Stomach (tissue), 8 donors: ENCODE measurements at regions not wholly inside any gene's neighbourhood (a gene's known extent, or its start where the extent isn't known, plus 50 kb on each side); places are given as distances from the start of the nearest gene placed in this dataset.

Source experiments
- DNase-seq, 2 donors: peaks; one replicate each; pipeline versions ENCODE4 v3.0.0 to v3.0.0-alpha.2; 2013 to 2019
- H3K27ac ChIP-seq, 5 donors: fragments of 200-600 bp in 4 of 5; sonication (generic) in 4 of 5; one replicate each; pipeline ENCODE4 v1.5.1; 2013 to 2019; ENCODE audit warnings: mild to moderate bottlenecking in 1 of 5, moderate library complexity in 1 of 5
- H3K27me3 ChIP-seq, 3 donors: fragments of 200-600 bp; sonication (generic); one replicate each; pipeline ENCODE4 v1.5.1; 2017 to 2019; ENCODE audit warnings: mixed run types in 1 of 3
- H3K36me3 ChIP-seq, 4 donors: fragments of 200-600 bp; sonication (generic); 1 replicate in 3 of 4; 2 replicates in 1 of 4; pipeline ENCODE4 v1.5.1; 2016 to 2019
- H3K4me1 ChIP-seq, 4 donors: fragments of 200-600 bp; sonication (generic); one replicate each; pipeline ENCODE4 v1.5.1; 2016 to 2019
- H3K4me3 ChIP-seq, 4 donors: fragments of 200-600 bp; sonication (generic) in 3 of 4; one replicate each; pipeline ENCODE4 v1.5.1; 2016 to 2019; ENCODE audit warnings: mild to moderate bottlenecking in 1 of 4
- H3K9me3 ChIP-seq, 4 donors: fragments of 200-600 bp; sonication (generic); one replicate each; pipeline ENCODE4 v1.5.1; 2016 to 2019
- EP300 ChIP-seq: sonication (generic); formaldehyde crosslinking; IDR thresholded peaks from one replicate; pipeline ENCODE4 v1.6.1; 2017; ENCODE audit warnings: antibody characterized with exemption
- POLR2A ChIP-seq, 4 donors: fragments of 450-650 bp; IDR thresholded peaks; one replicate each; pipeline ENCODE4 v1.6.1; 2016; ENCODE audit warnings: antibody characterized with exemption in 4 of 4, control low read depth in 2 of 4, mild to moderate bottlenecking in 1 of 4, moderate library complexity in 1 of 4
- POLR2AphosphoS5 ChIP-seq, 3 donors: sonication (generic); formaldehyde crosslinking; IDR thresholded peaks; one replicate each; pipeline ENCODE4 v1.6.1; 2016; ENCODE audit warnings: antibody characterized with exemption in 3 of 3
- WGBS, 5 donors: extraction: QIAGEN DNeasy Blood & Tissue Kit in 3 of 5; methylation state at CpG; one replicate each; pipeline versions ENCODE4 v1.1.5 to v1.1.7; 2013 to 2018; 5-methylcytosine and 5-hydroxymethylcytosine counted together
- intact Hi-C: fragments of 100-400 bp; cut with DNase I; formaldehyde crosslinking; loops from one replicate; pipeline ENCODE4 v1.15.1; 2023; ENCODE audit warnings: low total_unique reads
- TF ChIP-seq, protein P1 (sequence below), 7 experiments: fragments of 450-650 bp in 4 of 7; fragments of 200-600 bp in 3 of 7; sonication (generic) in 3 of 7; IDR thresholded peaks; one replicate each; pipeline ENCODE4 v1.5.1; 2016 to 2019; ENCODE audit warnings: antibody characterized with exemption in 7 of 7, control low read depth in 2 of 7, mild to moderate bottlenecking in 1 of 7
- donor health status: healthy with polysubstance abuse.
- donor health status: Bipolar disorder and iron deficiency.
- donor health status: healthy.

DNA sequence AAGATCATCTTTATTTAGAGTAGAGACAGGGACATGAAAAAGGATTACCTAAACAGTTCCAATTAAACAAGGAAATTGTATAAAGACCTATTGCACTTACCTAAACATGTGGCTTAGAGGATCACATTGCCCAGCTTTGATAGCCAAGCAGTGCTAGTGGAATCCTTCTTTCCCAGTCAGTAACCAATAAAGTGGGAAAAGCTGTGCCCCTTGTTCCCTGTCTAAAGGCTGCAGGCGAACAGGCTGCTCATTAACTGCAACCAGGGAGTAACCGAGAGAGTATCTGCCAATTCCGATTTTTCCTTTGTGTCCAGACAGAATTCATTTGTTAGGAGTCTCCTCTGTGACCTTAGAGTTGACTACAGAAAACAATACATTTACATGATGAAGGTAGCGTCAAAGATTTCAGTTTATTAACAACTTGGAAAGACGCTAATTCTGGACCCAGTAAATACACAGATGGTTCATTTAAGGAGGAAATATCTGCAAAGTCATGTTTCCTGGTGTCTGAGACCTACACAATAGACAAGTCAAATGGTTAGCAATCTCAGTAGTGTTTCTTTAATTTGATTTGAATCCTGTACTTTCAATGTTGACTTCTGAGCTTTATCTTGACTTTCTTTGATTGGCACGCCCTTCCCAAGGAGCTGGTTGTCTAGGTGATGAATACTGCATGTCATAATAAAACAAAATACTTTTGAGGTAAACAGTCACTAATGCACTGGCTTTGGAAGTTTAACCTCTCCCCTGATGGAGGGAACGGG, 57.3 kb upstream of the MET start:
- TF ChIP-seq, protein P1, sequence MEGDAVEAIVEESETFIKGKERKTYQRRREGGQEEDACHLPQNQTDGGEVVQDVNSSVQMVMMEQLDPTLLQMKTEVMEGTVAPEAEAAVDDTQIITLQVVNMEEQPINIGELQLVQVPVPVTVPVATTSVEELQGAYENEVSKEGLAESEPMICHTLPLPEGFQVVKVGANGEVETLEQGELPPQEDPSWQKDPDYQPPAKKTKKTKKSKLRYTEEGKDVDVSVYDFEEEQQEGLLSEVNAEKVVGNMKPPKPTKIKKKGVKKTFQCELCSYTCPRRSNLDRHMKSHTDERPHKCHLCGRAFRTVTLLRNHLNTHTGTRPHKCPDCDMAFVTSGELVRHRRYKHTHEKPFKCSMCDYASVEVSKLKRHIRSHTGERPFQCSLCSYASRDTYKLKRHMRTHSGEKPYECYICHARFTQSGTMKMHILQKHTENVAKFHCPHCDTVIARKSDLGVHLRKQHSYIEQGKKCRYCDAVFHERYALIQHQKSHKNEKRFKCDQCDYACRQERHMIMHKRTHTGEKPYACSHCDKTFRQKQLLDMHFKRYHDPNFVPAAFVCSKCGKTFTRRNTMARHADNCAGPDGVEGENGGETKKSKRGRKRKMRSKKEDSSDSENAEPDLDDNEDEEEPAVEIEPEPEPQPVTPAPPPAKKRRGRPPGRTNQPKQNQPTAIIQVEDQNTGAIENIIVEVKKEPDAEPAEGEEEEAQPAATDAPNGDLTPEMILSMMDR (IDR thresholded peaks at IDR 0.05): no peak
- TF ChIP-seq POLR2A (IDR thresholded peaks at IDR 0.05) (no peak), EP300 (no peak), POLR2AphosphoS5 (IDR thresholded peaks at IDR 0.05) (no peak)
- 25 to 46% (median 41%) methylated on average over 7 of the region's 7 CpGs for WGBS, 5 donors
- Histone ChIP-seq H3K4me3 (no peak overlapping the region), H3K36me3 (no peaks in the 10 kb centered on the region), H3K27ac (no peak overlapping the region), H3K9me3 (no peaks in the 10 kb centered on the region), H3K4me1 (peaks cover 6 to 26% (median 13%) of the 10 kb centered on the region in 4 donors), H3K27me3 (no peaks in the 10 kb centered on the region)
- intact Hi-C loops: no loop called here
- DNase-seq: peak in 1 of 2 donors; percentile 41

DNA sequence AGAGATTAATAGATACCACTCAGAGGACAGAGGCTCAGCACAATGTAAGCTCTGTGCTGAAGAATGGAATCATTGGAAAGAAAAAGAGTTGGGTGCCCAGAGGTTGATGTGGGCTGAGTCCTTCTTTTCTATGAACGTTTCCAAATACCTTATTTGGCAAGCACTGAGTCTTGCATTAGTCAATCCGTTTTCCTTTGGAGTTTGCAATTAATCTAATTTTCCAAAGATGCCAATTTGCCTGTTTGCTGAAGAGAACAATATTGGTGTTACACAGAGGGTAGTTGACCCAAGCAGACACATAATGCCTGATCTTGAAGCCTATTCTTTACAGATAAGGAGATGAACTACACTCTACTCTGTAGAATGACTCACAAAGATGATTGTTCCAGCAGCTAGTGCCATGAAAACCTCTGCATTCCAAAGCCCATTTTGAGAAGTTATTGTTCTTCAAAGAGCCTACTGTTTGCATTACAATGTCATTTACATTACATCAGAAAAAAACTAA, 55.4 kb upstream of the MET start:
- intact Hi-C loops: no loop called here
- no peak overlapping the region for H3K27ac ChIP-seq
- 6 to 29% (median 14%) methylated on average over 2 of the region's 2 CpGs for WGBS, 5 donors
- peaks cover 0 to 9% (median 4%) of the 10 kb centered on the region in 4 donors for H3K9me3 ChIP-seq
- TF ChIP-seq, protein P1 (IDR thresholded peaks at IDR 0.05): no peak
- TF ChIP-seq POLR2AphosphoS5 (IDR thresholded peaks at IDR 0.05) (no peak), POLR2A (IDR thresholded peaks at IDR 0.05) (no peak), EP300 (no peak)
- no peak overlapping the region for H3K4me3 ChIP-seq
- peaks cover 6 to 26% (median 13%) of the 10 kb centered on the region in 4 donors for H3K4me1 ChIP-seq
- no peak for DNase-seq
- H3K27me3 ChIP-seq: no peaks in the 10 kb centered on the region
- no peaks in the 10 kb centered on the region for H3K36me3 ChIP-seq

DNA sequence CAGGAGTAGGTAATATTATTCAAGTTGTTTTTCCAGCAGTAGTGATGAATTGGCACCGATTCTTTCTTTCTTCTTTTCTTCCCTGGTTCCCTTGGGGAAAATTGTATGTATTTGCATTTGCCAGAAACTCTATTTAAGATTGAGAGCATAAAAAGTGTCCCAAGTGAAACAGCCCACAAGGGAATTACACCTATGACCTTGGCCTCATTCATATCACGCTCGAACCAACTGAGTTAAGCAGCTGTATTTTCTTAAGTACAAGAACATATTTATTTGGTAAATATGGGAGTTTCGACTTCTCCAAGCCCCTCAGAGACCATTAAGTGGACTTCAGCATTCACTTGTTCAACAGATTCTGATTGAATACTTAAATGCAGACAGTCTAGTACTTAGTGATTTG, 54.1 kb upstream of the MET start:
- DNase-seq: no peak
- WGBS, 5 donors: 24 to 54% (median 32%) methylated on average over 4 of the region's 4 CpGs
- H3K4me1 ChIP-seq: peaks cover 6 to 26% (median 13%) of the 10 kb centered on the region in 4 donors
- intact Hi-C loops: no loop called here
- H3K4me3 ChIP-seq: no peak overlapping the region
- no peak overlapping the region for H3K27ac ChIP-seq
- peaks cover 0 to 9% (median 4%) of the 10 kb centered on the region in 4 donors for H3K9me3 ChIP-seq
- H3K36me3 ChIP-seq: no peaks in the 10 kb centered on the region
- no peaks in the 10 kb centered on the region for H3K27me3 ChIP-seq
- no peak for TF ChIP-seq POLR2AphosphoS5 (IDR thresholded peaks at IDR 0.05)
- no peak for TF ChIP-seq POLR2A (IDR thresholded peaks at IDR 0.05)
- TF ChIP-seq, protein P1 (IDR thresholded peaks at IDR 0.05): no peak
- TF ChIP-seq EP300: no peak

DNA sequence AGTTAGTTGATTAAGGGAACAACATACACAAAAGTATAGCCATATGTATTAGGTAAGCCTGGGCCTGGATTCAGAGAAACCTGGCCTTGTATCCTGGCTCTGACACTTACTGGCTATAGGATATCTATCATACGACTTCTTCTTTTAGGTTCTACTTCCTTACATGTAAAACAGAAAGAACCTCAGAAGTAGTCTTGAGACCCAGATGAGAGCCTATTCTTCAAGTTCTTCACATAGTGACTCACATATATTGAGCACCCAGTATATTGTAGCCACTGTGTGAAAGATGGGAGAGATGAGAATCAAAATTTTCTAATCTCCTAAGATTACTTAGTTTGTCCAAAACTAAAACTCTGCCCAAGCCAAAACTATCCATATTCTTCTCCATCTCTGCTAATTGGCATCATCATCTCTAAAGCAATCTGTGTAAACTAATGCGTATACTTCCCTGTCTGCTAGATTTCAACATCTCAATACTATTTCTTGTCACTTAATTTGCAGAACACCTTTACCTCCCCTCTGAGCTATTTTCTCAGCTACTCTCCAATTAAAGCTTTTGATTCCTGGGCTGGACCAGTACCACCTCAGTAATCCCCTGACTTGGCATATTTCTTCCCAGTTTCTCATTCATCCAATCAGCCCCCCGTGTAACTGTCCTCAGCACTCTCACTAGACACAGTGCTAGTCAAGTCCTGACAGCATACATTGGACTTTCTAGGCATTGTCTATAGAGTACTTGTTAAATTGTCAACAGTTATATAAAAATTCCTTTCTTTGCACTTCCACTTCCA, 53.5 kb upstream of the MET start:
- H3K27ac ChIP-seq: no peak overlapping the region
- H3K36me3 ChIP-seq: no peaks in the 10 kb centered on the region
- TF ChIP-seq, protein P1 (IDR thresholded peaks at IDR 0.05): no peak
- no peak for TF ChIP-seq EP300
- H3K27me3 ChIP-seq: no peaks in the 10 kb centered on the region
- intact Hi-C loops: no loop called here
- H3K4me3 ChIP-seq: no peak overlapping the region
- H3K4me1 ChIP-seq: peaks cover 6 to 26% (median 13%) of the 10 kb centered on the region in 4 donors
- 85 to 90% (median 89%) methylated on average over 3 of the region's 3 CpGs for WGBS, 5 donors
- DNase-seq: no peak
- H3K9me3 ChIP-seq: peaks cover 0 to 9% (median 4%) of the 10 kb centered on the region in 4 donors
